ENCODE measurements at regions not wholly inside any gene's neighbourhood (a gene's known extent, or its start where the extent isn't known, plus 50 kb on each side); places are given as distances from the start of the nearest gene placed in this dataset.

GRCh38 chr2:34447097-34447496 lies 848.0 kb upstream of the FAM98A start:
- no peak overlapping the region for H3K4me3 ChIP-seq (ENCODE audit: low read depth in 1 of 5, low read length in 5 of 5)
- no peak overlapping the region for H3K9ac ChIP-seq (ENCODE audit: low read length in 5 of 5)
- no peaks in the 10 kb centered on the region for H3K36me3 ChIP-seq (ENCODE audit: control insufficient read depth in 5 of 5, insufficient read depth in 5 of 5, low read length in 5 of 5)
- no peaks in the 10 kb centered on the region for H3K4me1 ChIP-seq (ENCODE audit: control insufficient read depth in 5 of 5, insufficient read depth in 5 of 5, low read length in 5 of 5)
- H3K9me3 ChIP-seq (ENCODE audit: control insufficient read depth in 5 of 5, low read length in 5 of 5) = peaks cover 0 to 13% (median 3%) of the 10 kb centered on the region in 5 donors
- no peaks in the 10 kb centered on the region for H3K27me3 ChIP-seq (ENCODE audit: control insufficient read depth in 5 of 5, insufficient read depth in 4 of 5, low read length in 5 of 5)
- no peak overlapping the region for H3K27ac ChIP-seq (ENCODE audit: low read depth, low read length)

DNA sequence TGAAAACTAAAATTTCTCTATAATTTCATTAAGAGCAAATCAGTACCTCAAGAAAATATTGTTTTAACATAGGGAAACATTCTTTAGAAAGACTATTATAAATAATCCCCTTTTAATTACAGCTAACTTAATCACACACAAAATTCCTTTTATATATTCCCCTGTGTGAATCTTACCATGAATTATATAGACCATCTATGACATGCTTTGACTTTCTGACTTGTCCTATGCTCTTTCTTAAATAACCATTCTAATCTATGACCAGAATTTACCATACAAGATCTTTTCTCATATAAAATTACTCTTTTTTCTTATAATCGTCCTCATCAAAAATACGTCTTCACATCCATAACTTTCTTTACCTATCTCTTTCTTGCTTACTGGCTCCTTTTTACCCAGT lies 824.2 kb upstream of the FAM98A start:
- no peak overlapping the region for H3K27ac ChIP-seq (ENCODE audit: low read depth, low read length)
- H3K9me3 ChIP-seq (ENCODE audit: control insufficient read depth in 5 of 5, low read length in 5 of 5) = peaks cover 0 to 13% (median 0%) of the 10 kb centered on the region in 5 donors
- no peaks in the 10 kb centered on the region for H3K27me3 ChIP-seq (ENCODE audit: control insufficient read depth in 5 of 5, insufficient read depth in 4 of 5, low read length in 5 of 5)
- H3K36me3 ChIP-seq (ENCODE audit: control insufficient read depth in 5 of 5, insufficient read depth in 5 of 5, low read length in 5 of 5) = no peaks in the 10 kb centered on the region
- no peak overlapping the region for H3K4me3 ChIP-seq (ENCODE audit: low read depth in 1 of 5, low read length in 5 of 5)
- H3K4me1 ChIP-seq (ENCODE audit: control insufficient read depth in 5 of 5, insufficient read depth in 5 of 5, low read length in 5 of 5) = no peaks in the 10 kb centered on the region
- no peak overlapping the region for H3K9ac ChIP-seq (ENCODE audit: low read length in 5 of 5)

DNA sequence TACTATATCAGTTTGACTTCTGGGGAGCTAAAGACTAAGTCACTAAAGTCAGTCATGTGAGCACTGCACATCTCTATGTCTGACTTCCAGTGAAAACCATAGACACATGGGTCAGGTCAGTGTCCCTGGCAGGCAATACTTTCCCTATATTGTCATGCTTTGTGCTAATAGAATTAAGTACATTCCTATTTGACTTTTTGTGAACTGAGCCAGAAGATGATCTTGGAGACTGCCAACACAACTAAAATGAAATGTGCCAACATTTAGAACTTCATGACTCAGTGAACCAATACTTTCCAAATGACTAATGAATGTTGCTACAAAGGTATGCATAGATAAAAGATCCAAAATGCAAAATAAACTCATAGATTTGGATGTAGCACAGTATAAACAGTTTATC lies 820.8 kb upstream of the FAM98A start:
- Histone ChIP-seq H3K27ac (ENCODE audit: low read depth, low read length) (no peak overlapping the region), H3K4me1 (ENCODE audit: control insufficient read depth in 5 of 5, insufficient read depth in 5 of 5, low read length in 5 of 5) (no peaks in the 10 kb centered on the region), H3K9ac (ENCODE audit: low read length in 5 of 5) (no peak overlapping the region)

GRCh38 chr2:34416856-34417255 lies 817.8 kb upstream of the FAM98A start:
- no peaks in the 10 kb centered on the region for H3K36me3 ChIP-seq (ENCODE audit: control insufficient read depth in 5 of 5, insufficient read depth in 5 of 5, low read length in 5 of 5)
- no peaks in the 10 kb centered on the region for H3K9me3 ChIP-seq (ENCODE audit: control insufficient read depth in 5 of 5, low read length in 5 of 5)
- no peak overlapping the region for H3K27ac ChIP-seq (ENCODE audit: low read depth, low read length)
- H3K9ac ChIP-seq (ENCODE audit: low read length in 5 of 5) = no peak overlapping the region
- no peaks in the 10 kb centered on the region for H3K4me1 ChIP-seq (ENCODE audit: control insufficient read depth in 5 of 5, insufficient read depth in 5 of 5, low read length in 5 of 5)
- no peak overlapping the region for H3K4me3 ChIP-seq (ENCODE audit: low read depth in 1 of 5, low read length in 5 of 5)
- no peaks in the 10 kb centered on the region for H3K27me3 ChIP-seq (ENCODE audit: control insufficient read depth in 5 of 5, insufficient read depth in 4 of 5, low read length in 5 of 5)

More for the DNA sequence above, 820.8 kb upstream of the FAM98A start:
- no peaks in the 10 kb centered on the region for H3K36me3 ChIP-seq (ENCODE audit: control insufficient read depth in 5 of 5, insufficient read depth in 5 of 5, low read length in 5 of 5)
- H3K9me3 ChIP-seq (ENCODE audit: control insufficient read depth in 5 of 5, low read length in 5 of 5) = peaks cover 0 to 10% (median 0%) of the 10 kb centered on the region in 5 donors
- no peak overlapping the region for H3K4me3 ChIP-seq (ENCODE audit: low read depth in 1 of 5, low read length in 5 of 5)
- no peaks in the 10 kb centered on the region for H3K27me3 ChIP-seq (ENCODE audit: control insufficient read depth in 5 of 5, insufficient read depth in 4 of 5, low read length in 5 of 5)

- Histone ChIP-seq H3K4me3 (ENCODE audit: low read depth in 1 of 5, low read length in 5 of 5) (no peak overlapping the region), H3K36me3 (ENCODE audit: control insufficient read depth in 5 of 5, insufficient read depth in 5 of 5, low read length in 5 of 5) (no peaks in the 10 kb centered on the region), H3K27ac (ENCODE audit: low read depth, low read length) (no peak overlapping the region), H3K9me3 (ENCODE audit: control insufficient read depth in 5 of 5, low read length in 5 of 5) (no peaks in the 10 kb centered on the region), H3K9ac (ENCODE audit: low read length in 5 of 5) (no peak overlapping the region), H3K27me3 (ENCODE audit: control insufficient read depth in 5 of 5, insufficient read depth in 4 of 5, low read length in 5 of 5) (no peaks in the 10 kb centered on the region), H3K4me1 (ENCODE audit: control insufficient read depth in 5 of 5, insufficient read depth in 5 of 5, low read length in 5 of 5) (no peaks in the 10 kb centered on the region)
Observed at GRCh38 chr2:34414856-34415255, 815.8 kb upstream of the FAM98A start.

DNA sequence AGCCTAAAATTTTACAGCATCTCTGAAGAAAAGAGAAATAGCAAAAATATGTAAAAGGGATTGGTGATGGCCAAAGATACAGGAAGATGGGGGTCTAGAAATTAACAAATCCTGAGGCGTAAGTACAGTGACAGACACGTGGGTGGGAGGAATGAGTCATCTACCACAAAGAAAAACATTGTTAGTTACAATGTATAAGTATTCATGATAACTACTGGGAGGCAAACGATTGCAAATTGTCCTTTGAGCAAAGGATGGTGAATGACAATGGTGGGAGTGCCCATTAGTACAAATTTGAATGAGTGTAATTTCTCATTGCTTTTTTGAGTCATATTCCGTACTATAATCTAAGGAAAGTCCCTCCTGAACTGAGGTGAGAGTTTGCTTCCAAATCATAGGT lies 809.0 kb upstream of the FAM98A start:
- H3K27me3 ChIP-seq (ENCODE audit: control insufficient read depth in 5 of 5, insufficient read depth in 4 of 5, low read length in 5 of 5) = no peaks in the 10 kb centered on the region
- no peak overlapping the region for H3K9ac ChIP-seq (ENCODE audit: low read length in 5 of 5)
- no peaks in the 10 kb centered on the region for H3K9me3 ChIP-seq (ENCODE audit: control insufficient read depth in 5 of 5, low read length in 5 of 5)
- no peak overlapping the region for H3K27ac ChIP-seq (ENCODE audit: low read depth, low read length)
- no peaks in the 10 kb centered on the region for H3K4me1 ChIP-seq (ENCODE audit: control insufficient read depth in 5 of 5, insufficient read depth in 5 of 5, low read length in 5 of 5)
- no peaks in the 10 kb centered on the region for H3K36me3 ChIP-seq (ENCODE audit: control insufficient read depth in 5 of 5, insufficient read depth in 5 of 5, low read length in 5 of 5)
- H3K4me3 ChIP-seq (ENCODE audit: low read depth in 1 of 5, low read length in 5 of 5) = no peak overlapping the region

DNA sequence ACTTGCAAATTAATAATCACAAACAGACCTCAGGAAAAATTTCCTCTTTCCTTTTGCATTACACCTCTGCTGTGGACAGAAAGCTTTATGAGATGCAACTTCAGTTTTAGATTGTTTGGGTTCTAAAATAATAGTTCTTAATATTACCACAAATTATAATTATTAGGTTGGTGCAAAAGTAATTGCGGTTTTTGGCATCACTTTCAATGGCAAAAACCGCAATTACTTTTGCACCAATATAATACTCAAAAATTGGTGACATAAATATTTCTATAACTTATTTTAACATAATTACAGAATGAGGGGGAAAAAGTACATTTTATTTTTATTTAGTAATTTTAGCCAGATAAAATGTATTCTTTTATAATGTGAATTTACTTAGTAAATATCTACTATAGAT lies 804.4 kb upstream of the FAM98A start:
- no peaks in the 10 kb centered on the region for H3K9me3 ChIP-seq (ENCODE audit: control insufficient read depth in 5 of 5, low read length in 5 of 5)
- H3K4me1 ChIP-seq (ENCODE audit: control insufficient read depth in 5 of 5, insufficient read depth in 5 of 5, low read length in 5 of 5) = no peaks in the 10 kb centered on the region
- H3K36me3 ChIP-seq (ENCODE audit: control insufficient read depth in 5 of 5, insufficient read depth in 5 of 5, low read length in 5 of 5) = no peaks in the 10 kb centered on the region
- no peak overlapping the region for H3K9ac ChIP-seq (ENCODE audit: low read length in 5 of 5)
- no peak overlapping the region for H3K27ac ChIP-seq (ENCODE audit: low read depth, low read length)
- H3K27me3 ChIP-seq (ENCODE audit: control insufficient read depth in 5 of 5, insufficient read depth in 4 of 5, low read length in 5 of 5) = no peaks in the 10 kb centered on the region
- H3K4me3 ChIP-seq (ENCODE audit: low read depth in 1 of 5, low read length in 5 of 5) = no peak overlapping the region

DNA sequence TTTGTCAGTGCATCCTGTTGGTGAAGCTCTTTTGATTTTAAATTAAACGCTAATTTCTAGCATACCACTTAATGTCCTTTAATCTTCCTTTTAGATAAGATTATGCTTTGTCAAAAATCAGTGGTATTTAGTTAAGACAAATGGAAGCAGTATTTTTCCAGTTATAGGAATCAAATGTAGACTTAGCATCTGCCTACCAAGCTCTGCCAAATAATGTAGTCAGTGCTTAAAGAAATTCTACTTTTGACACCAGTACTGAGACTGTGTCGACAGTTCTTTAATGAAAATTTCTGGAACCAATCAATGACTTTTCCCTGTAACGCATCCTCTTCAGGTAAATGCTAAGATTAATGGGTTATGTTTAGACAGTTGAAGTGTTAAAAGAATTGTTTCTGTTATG lies 803.3 kb upstream of the FAM98A start:
- no peaks in the 10 kb centered on the region for H3K9me3 ChIP-seq (ENCODE audit: control insufficient read depth in 5 of 5, low read length in 5 of 5)
- no peak overlapping the region for H3K27ac ChIP-seq (ENCODE audit: low read depth, low read length)
- H3K27me3 ChIP-seq (ENCODE audit: control insufficient read depth in 5 of 5, insufficient read depth in 4 of 5, low read length in 5 of 5) = no peaks in the 10 kb centered on the region
- H3K4me3 ChIP-seq (ENCODE audit: low read depth in 1 of 5, low read length in 5 of 5) = no peak overlapping the region
- no peak overlapping the region for H3K9ac ChIP-seq (ENCODE audit: low read length in 5 of 5)
- H3K36me3 ChIP-seq (ENCODE audit: control insufficient read depth in 5 of 5, insufficient read depth in 5 of 5, low read length in 5 of 5) = no peaks in the 10 kb centered on the region
- no peaks in the 10 kb centered on the region for H3K4me1 ChIP-seq (ENCODE audit: control insufficient read depth in 5 of 5, insufficient read depth in 5 of 5, low read length in 5 of 5)

DNA sequence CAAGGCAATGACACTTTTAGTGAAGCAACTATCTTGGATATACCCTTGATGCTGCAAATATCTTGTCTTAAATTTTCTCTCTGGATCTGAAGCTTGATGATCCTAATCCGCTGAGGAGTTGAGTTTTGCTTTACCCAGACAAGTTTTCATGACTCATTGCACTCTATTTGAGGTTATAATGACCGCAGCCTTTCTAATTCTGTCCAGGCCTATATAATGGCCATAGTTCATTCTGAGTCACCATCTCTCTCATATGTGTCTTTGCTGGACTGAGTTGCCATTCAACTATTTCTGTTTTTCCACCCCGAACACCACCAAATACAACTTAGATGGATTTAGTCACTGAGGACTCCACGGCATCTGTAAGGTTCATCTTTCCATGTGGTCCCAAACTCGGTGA lies 802.1 kb upstream of the FAM98A start:
- Histone ChIP-seq H3K4me1 (ENCODE audit: control insufficient read depth in 5 of 5, insufficient read depth in 5 of 5, low read length in 5 of 5) (no peaks in the 10 kb centered on the region), H3K27ac (ENCODE audit: low read depth, low read length) (no peak overlapping the region), H3K9ac (ENCODE audit: low read length in 5 of 5) (no peak overlapping the region), H3K9me3 (ENCODE audit: control insufficient read depth in 5 of 5, low read length in 5 of 5) (no peaks in the 10 kb centered on the region), H3K27me3 (ENCODE audit: control insufficient read depth in 5 of 5, insufficient read depth in 4 of 5, low read length in 5 of 5) (no peaks in the 10 kb centered on the region), H3K4me3 (ENCODE audit: low read depth in 1 of 5, low read length in 5 of 5) (no peak overlapping the region), H3K36me3 (ENCODE audit: control insufficient read depth in 5 of 5, insufficient read depth in 5 of 5, low read length in 5 of 5) (no peaks in the 10 kb centered on the region)

GRCh38 chr2:34388446-34388845 lies 789.3 kb upstream of the FAM98A start:
- Histone ChIP-seq H3K27me3 (ENCODE audit: control insufficient read depth in 5 of 5, insufficient read depth in 4 of 5, low read length in 5 of 5) (no peaks in the 10 kb centered on the region), H3K4me1 (ENCODE audit: control insufficient read depth in 5 of 5, insufficient read depth in 5 of 5, low read length in 5 of 5) (no peaks in the 10 kb centered on the region), H3K36me3 (ENCODE audit: control insufficient read depth in 5 of 5, insufficient read depth in 5 of 5, low read length in 5 of 5) (no peaks in the 10 kb centered on the region), H3K9me3 (ENCODE audit: control insufficient read depth in 5 of 5, low read length in 5 of 5) (no peaks in the 10 kb centered on the region), H3K27ac (ENCODE audit: low read depth, low read length) (no peak overlapping the region), H3K9ac (ENCODE audit: low read length in 5 of 5) (no peak overlapping the region), H3K4me3 (ENCODE audit: low read depth in 1 of 5, low read length in 5 of 5) (no peak overlapping the region)

GRCh38 chr2:34387536-34387935 lies 788.4 kb upstream of the FAM98A start:
- no peaks in the 10 kb centered on the region for H3K27me3 ChIP-seq (ENCODE audit: control insufficient read depth in 5 of 5, insufficient read depth in 4 of 5, low read length in 5 of 5)
- no peak overlapping the region for H3K4me3 ChIP-seq (ENCODE audit: low read depth in 1 of 5, low read length in 5 of 5)

More at GRCh38 chr2:34387536-34387935, 788.4 kb upstream of the FAM98A start:
- Histone ChIP-seq H3K36me3 (ENCODE audit: control insufficient read depth in 5 of 5, insufficient read depth in 5 of 5, low read length in 5 of 5) (no peaks in the 10 kb centered on the region), H3K9me3 (ENCODE audit: control insufficient read depth in 5 of 5, low read length in 5 of 5) (no peaks in the 10 kb centered on the region), H3K4me1 (ENCODE audit: control insufficient read depth in 5 of 5, insufficient read depth in 5 of 5, low read length in 5 of 5) (no peaks in the 10 kb centered on the region), H3K27ac (ENCODE audit: low read depth, low read length) (no peak overlapping the region), H3K9ac (ENCODE audit: low read length in 5 of 5) (no peak overlapping the region)

Measured in subcutaneous abdominal adipose tissue (tissue), 5 donors.